IMR-90 (cell line): ENCODE measurements at regions not wholly inside any gene's neighbourhood (a gene's known extent, or its start where the extent isn't known, plus 50 kb on each side); places are given as distances from the start of the nearest gene placed in this dataset.

Experiments used
- ATAC-seq: fragments of 200-7000 bp; cut with Tn5 transposase; 2 replicates; pipeline ENCODE4 v1.9.1; 2020; ENCODE audit warnings: low read depth, mild to moderate bottlenecking, moderate library complexity
- BruUV-seq: library from RNA; stranded (reverse); fragments of 400-500 nt; replicated peaks from 2 replicates; lab custom pipeline; 2021; lab: Mats Ljungman, UMichigan
- CTCF ChIA-PET: fragments of 300-600 bp; formaldehyde crosslinking; extraction: SDS; loops from one replicate; lab custom pipeline; 2021; ENCODE audit warnings: antibody characterized with exemption; lab: Yijun Ruan, JAX
- POLR2A ChIA-PET: fragments of 300-600 bp; sonication (Branson Sonifier 250); formaldehyde crosslinking; loops from one replicate; lab custom pipeline; 2022; ENCODE audit warnings: antibody characterized with exemption; ENCODE audit not compliant: unreplicated experiment; lab: Charles Lee
- DNase-seq: peaks from one replicate; pipeline ENCODE4 v3.0.0; 2013
- H2AFZ ChIP-seq: replicated peaks from 2 replicates; pipeline ENCODE3; 2013; ENCODE audit warnings: low read length, mild to moderate bottlenecking; ENCODE audit not compliant: poor library complexity
- H2AK5ac ChIP-seq: 2 replicates; pipeline ENCODE4 v1.6.1; 2013; ENCODE audit warnings: low read depth, low read length, inconsistent platforms
- H2AK9ac ChIP-seq: replicated peaks from 2 replicates; pipeline ENCODE3; 2013; ENCODE audit warnings: mild to moderate bottlenecking, low read depth, low read length, moderate library complexity; ENCODE audit not compliant: poor library complexity
- H2BK120ac ChIP-seq: 2 replicates; pipeline ENCODE4 v1.6.1; 2013; ENCODE audit warnings: low read depth, low read length, inconsistent platforms
- H2BK15ac ChIP-seq: 3 replicates; pipeline ENCODE4 v1.6.1; 2013; ENCODE audit warnings: low read depth, low read length, inconsistent platforms
- H2BK20ac ChIP-seq: 2 replicates; pipeline ENCODE4 v1.6.1; 2013; ENCODE audit warnings: low read depth, mild to moderate bottlenecking, inconsistent platforms, low read length, moderate library complexity
- H2BK5ac ChIP-seq: 2 replicates; pipeline ENCODE4 v1.6.1; 2013; ENCODE audit warnings: mild to moderate bottlenecking, low read depth, low read length, inconsistent platforms; ENCODE audit not compliant: poor library complexity, severe bottlenecking
- H3K14ac ChIP-seq: replicated peaks from 2 replicates; pipeline ENCODE4 v1.6.1; 2013; ENCODE audit warnings: low read depth, low read length, inconsistent platforms
- H3K18ac ChIP-seq: 2 replicates; pipeline ENCODE4 v1.6.1; 2013; ENCODE audit warnings: low read depth, low read length, control low read depth
- H3K23ac ChIP-seq: 2 replicates; pipeline ENCODE4 v1.6.1; 2013; ENCODE audit warnings: low read depth, low read length, inconsistent platforms
- H3K27ac ChIP-seq: 2 replicates; pipeline ENCODE4 v1.5.1; 2013; ENCODE audit warnings: mild to moderate bottlenecking, control low read depth, low read length; ENCODE audit not compliant: insufficient read depth
- H3K27me3 ChIP-seq: 2 replicates; pipeline ENCODE4 v1.6.1; 2013; ENCODE audit warnings: low read length; ENCODE audit not compliant: control insufficient read depth, insufficient read depth
- H3K36me3 ChIP-seq: 2 replicates; pipeline ENCODE4 v1.6.1; 2013; ENCODE audit warnings: low read length, mixed read lengths; ENCODE audit not compliant: control insufficient read depth, insufficient read depth
- H3K4ac ChIP-seq: 2 replicates; pipeline ENCODE4 v1.6.1; 2013; ENCODE audit warnings: low read depth, low read length, inconsistent platforms
- H3K4me1 ChIP-seq: 2 replicates; pipeline ENCODE4 v1.6.1; 2013; ENCODE audit warnings: low read length, mixed read lengths; ENCODE audit not compliant: control insufficient read depth, insufficient read depth
- H3K4me2 ChIP-seq: 2 replicates; pipeline ENCODE4 v1.6.1; 2013; ENCODE audit warnings: low read depth, mild to moderate bottlenecking, control low read depth, low read length, moderate library complexity
- H3K4me3 ChIP-seq: 2 replicates; pipeline ENCODE4 v1.5.1; 2013; ENCODE audit warnings: low read depth, mild to moderate bottlenecking, control low read depth, low read length, moderate library complexity; ENCODE audit not compliant: insufficient read depth
- H3K56ac ChIP-seq: 2 replicates; pipeline ENCODE4 v1.6.1; 2013; ENCODE audit warnings: low read length, inconsistent platforms; ENCODE audit not compliant: insufficient read depth; ENCODE audit errors: extremely low read depth
- H3K79me1 ChIP-seq, 2 experiments: 2 replicates each; pipeline ENCODE4 v1.6.1; 2013; ENCODE audit warnings: low read length in 2 of 2, inconsistent platforms in 1 of 2, low read depth in 1 of 2
- H3K9ac ChIP-seq: 2 replicates; pipeline ENCODE4 v1.6.1; 2013; ENCODE audit warnings: low read depth, low read length, control low read depth
- H3K9me1 ChIP-seq: 2 replicates; pipeline ENCODE4 v1.6.1; 2013; ENCODE audit warnings: low read length, inconsistent platforms; ENCODE audit not compliant: insufficient read depth
- H3K9me3 ChIP-seq: 2 replicates; pipeline ENCODE4 v1.6.1; 2013; ENCODE audit warnings: low read length; ENCODE audit not compliant: control insufficient read depth, insufficient read depth
- H4K20me1 ChIP-seq: 2 replicates; pipeline ENCODE4 v1.6.1; 2013; ENCODE audit warnings: low read length, inconsistent platforms; ENCODE audit not compliant: insufficient read depth
- H4K5ac ChIP-seq: 2 replicates; pipeline ENCODE4 v1.6.1; 2013; ENCODE audit warnings: mild to moderate bottlenecking, low read depth, low read length, control low read depth
- H4K8ac ChIP-seq, 2 experiments: 2 replicates each; pipeline ENCODE4 v1.6.1; 2013; ENCODE audit warnings: low read depth in 2 of 2, low read length in 2 of 2, control low read depth in 1 of 2, inconsistent platforms in 1 of 2
- H4K91ac ChIP-seq: 2 replicates; pipeline ENCODE4 v1.6.1; 2013; ENCODE audit warnings: low read depth, low read length, inconsistent platforms; ENCODE audit not compliant: insufficient read depth
- BHLHE40 ChIP-seq: fragments of 150-350 bp; IDR thresholded peaks from 2 replicates; pipeline ENCODE4 v1.6.1; 2016; ENCODE audit warnings: mild to moderate bottlenecking, low read depth, low read length
- MAZ ChIP-seq: IDR thresholded peaks from 2 replicates; pipeline ENCODE4 v1.6.1; 2012; ENCODE audit warnings: low read depth, mild to moderate bottlenecking, low read length, improper control_type of control experiment, moderate library complexity, borderline replicate concordance
- NFE2L2 ChIP-seq: fragments of 150-350 bp; IDR thresholded peaks from 2 replicates; pipeline ENCODE4 v1.6.1; 2016; ENCODE audit warnings: low read depth, mild to moderate bottlenecking, low read length
- RFX5 ChIP-seq: IDR thresholded peaks from 2 replicates; pipeline ENCODE4 v1.8.0; 2012; ENCODE audit warnings: low read depth, mild to moderate bottlenecking, low read length, moderate library complexity
- WGBS, 2 experiments: methylation state at CpG; one replicate each; pipeline versions ENCODE4 v1.1.5 to v1.1.7; 2013; ENCODE audit warnings: missing lambda C conversion rate in 2 of 2; ENCODE audit not compliant: insufficient read length in 1 of 2; ENCODE audit errors: extremely low coverage in 2 of 2; 5-methylcytosine and 5-hydroxymethylcytosine counted together
- dilution Hi-C: fragments of 300-500 bp; cut with HindIII; formaldehyde crosslinking; loops from one replicate; pipeline ENCODE4 v1.14.3; 2018; ENCODE audit warnings: low sequenced_read_pairs; ENCODE audit not compliant: unreplicated experiment
- in situ Hi-C: fragments of 300-500 bp; cut with MboI; formaldehyde crosslinking; loops from 3 replicates; pipeline ENCODE4 v1.14.3; 2019; ENCODE audit warnings: low sequenced_read_pairs, inconsistent platforms, mixed read lengths
- intact Hi-C: fragments of 100-400 bp; cut with micrococcal nuclease; formaldehyde crosslinking; loops from 2 replicates; pipeline ENCODE4 v1.10.0; 2022

DNA sequence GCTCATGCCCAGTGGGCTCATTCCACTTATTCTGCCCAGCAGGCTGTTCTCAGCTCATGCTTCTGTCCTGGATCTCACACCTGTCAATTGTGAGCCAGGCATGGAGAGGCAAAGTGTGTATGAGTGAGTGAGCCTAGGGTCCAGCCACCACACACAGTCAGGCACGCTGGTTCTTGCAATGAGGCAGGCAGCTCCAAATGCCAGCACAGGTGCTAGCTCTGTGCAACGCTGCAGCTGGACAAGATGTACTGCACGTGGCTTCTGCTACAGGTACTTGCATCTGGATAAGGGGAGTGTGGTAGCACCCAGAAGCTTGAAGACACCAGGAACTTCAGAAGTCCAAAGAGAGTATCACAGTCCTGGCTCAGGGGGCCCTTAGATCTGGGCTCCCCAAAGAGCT, 1249.4 kb upstream of the IGFBP7 start:
- Histone ChIP-seq H3K14ac (no peak overlapping the region), H3K4me3 (no peak overlapping the region), H2AK9ac (no peak overlapping the region), H3K4me2 (no peak overlapping the region), H3K18ac (no peak overlapping the region), H3K4ac (no peak overlapping the region), H3K23ac (no peak overlapping the region), H2BK20ac (no peak overlapping the region), H3K27me3 (no peaks in the 10 kb centered on the region), H4K91ac (no peak overlapping the region), H4K5ac (no peak overlapping the region), H4K20me1 (no peaks in the 10 kb centered on the region), H2AK5ac (no peak overlapping the region), H2BK5ac (no peak overlapping the region), H3K56ac (no peak overlapping the region), H3K9ac (no peak overlapping the region), H3K27ac (no peak overlapping the region), H4K8ac (no peak overlapping the region), H2BK120ac (no peak overlapping the region), H2BK15ac (no peak overlapping the region), H3K9me3 (peaks cover 25% of the 10 kb centered on the region), H2AFZ (no peak overlapping the region), H3K36me3 (no peaks in the 10 kb centered on the region), H3K4me1 (no peaks in the 10 kb centered on the region), H3K9me1 (no peaks in the 10 kb centered on the region), H3K79me1 (no peaks in the 10 kb centered on the region)
- in situ Hi-C loops: no loop called here
- TF ChIP-seq NFE2L2 (no peak), RFX5 (no peak), MAZ (no peak), BHLHE40 (no peak)
- ATAC-seq: no peak
- POLR2A ChIA-PET: no interaction called here
- DNase-seq: no peak
- intact Hi-C loops: no loop called here
- WGBS, 2 experiments: no CpG with 5 or more reads among the region's 3 CpGs
- BruUV-seq: no TSS peak
- CTCF ChIA-PET: no interaction called here
- dilution Hi-C loops: no loop called here
